ENCODE measurements at regions not wholly inside any gene's neighbourhood (a gene's known extent, or its start where the extent isn't known, plus 50 kb on each side); places are given as distances from the start of the nearest gene placed in this dataset.
"Not testable (repeated sequence)": the region's sequence is repeated elsewhere in the genome, so short reads cannot be mapped to it uniquely, and the experiment has no call there.

DNA sequence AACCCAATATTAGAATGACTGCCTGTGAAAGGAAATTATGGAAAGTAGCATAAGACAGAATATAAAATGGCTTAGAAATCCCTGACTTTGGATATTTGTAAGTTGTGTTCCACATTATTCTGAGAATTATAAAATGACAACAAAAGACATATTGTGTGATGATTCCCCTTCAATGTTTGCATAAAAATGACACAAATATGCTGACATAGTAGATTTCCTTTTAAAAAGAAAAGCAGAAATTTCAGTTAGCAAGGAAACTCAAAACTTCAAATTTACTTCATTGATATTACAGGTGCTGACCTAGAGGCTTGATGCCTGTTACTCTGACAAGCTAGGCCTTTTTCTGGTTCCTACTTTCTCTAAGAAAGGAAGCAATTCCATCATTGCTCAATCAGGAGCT lies 816.9 kb upstream of the HS3ST5 start:
- H3K4me2 ChIP-seq = no peak overlapping the region

DNA sequence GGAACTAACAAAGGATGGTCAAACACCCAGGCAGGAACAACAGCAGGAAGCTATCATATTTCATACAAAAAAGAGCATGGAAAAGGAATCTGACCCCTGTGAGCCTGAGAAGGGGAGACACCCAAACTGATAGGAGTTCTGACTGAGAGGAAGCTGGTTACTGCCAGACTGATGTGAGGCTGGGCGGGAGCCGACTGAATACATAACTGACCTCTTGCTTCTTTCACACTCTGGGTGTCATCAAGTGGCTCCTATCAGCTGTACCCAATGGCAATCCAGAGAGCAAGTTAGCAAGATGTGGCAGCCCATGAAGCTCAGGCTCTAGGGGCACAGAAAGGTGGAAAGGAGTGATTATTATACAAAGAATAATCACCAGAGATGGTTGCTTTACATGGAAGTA lies 795.1 kb upstream of the HS3ST5 start:
- Histone ChIP-seq H3K9ac (no peak overlapping the region), H3K9me3 (no peaks in the 10 kb centered on the region), H3K4me2 (no peak overlapping the region), H4K20me1 (no peaks in the 10 kb centered on the region), H3K27ac (no peak overlapping the region), H3K36me3 (no peaks in the 10 kb centered on the region), H3K27me3 (no peaks in the 10 kb centered on the region), H3K4me1 (no peaks in the 10 kb centered on the region), H3K4me3 (no peak overlapping the region)
- TF ChIP-seq Cebpa-rat (IDR thresholded peaks at IDR 0.05) = no peak

More for the DNA sequence above, 816.9 kb upstream of the HS3ST5 start:
- no peaks in the 10 kb centered on the region for H3K9me3 ChIP-seq
- no peak overlapping the region for H3K4me3 ChIP-seq
- H3K27me3 ChIP-seq = no peaks in the 10 kb centered on the region
- H3K27ac ChIP-seq = no peak overlapping the region
- no peak overlapping the region for H3K9ac ChIP-seq
- H4K20me1 ChIP-seq = no peaks in the 10 kb centered on the region
- no peaks in the 10 kb centered on the region for H3K4me1 ChIP-seq
- TF ChIP-seq Cebpa-rat (IDR thresholded peaks at IDR 0.05) = no peak
- no peaks in the 10 kb centered on the region for H3K36me3 ChIP-seq

DNA sequence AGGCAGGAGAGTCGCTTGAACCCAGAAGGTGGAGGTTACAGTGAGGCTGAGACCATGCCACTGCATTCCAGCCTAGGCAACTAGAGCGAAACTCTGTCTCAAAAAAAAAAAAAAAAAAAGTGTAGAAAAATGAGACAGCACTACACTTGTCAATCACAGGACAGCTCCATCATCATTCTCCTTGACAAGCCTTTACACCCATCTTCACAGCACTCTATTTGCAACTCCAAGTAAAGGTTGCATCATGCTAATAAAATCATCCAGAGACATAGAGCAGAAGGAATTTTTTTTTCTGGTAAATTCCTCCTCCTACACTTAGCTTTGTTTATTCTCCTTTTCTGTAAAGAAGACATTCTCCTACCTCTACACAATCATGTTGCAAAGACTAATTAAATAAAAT lies 791.0 kb upstream of the HS3ST5 start:
- Histone ChIP-seq H3K4me1 (no peaks in the 10 kb centered on the region), H3K4me3 (no peak overlapping the region), H3K27ac (no peak overlapping the region), H3K27me3 (no peaks in the 10 kb centered on the region), H3K36me3 (no peaks in the 10 kb centered on the region), H4K20me1 (no peaks in the 10 kb centered on the region), H3K4me2 (no peak overlapping the region), H3K9ac (no peak overlapping the region), H3K9me3 (peaks cover 11% of the 10 kb centered on the region)
- no peak for TF ChIP-seq Cebpa-rat (IDR thresholded peaks at IDR 0.05)

DNA sequence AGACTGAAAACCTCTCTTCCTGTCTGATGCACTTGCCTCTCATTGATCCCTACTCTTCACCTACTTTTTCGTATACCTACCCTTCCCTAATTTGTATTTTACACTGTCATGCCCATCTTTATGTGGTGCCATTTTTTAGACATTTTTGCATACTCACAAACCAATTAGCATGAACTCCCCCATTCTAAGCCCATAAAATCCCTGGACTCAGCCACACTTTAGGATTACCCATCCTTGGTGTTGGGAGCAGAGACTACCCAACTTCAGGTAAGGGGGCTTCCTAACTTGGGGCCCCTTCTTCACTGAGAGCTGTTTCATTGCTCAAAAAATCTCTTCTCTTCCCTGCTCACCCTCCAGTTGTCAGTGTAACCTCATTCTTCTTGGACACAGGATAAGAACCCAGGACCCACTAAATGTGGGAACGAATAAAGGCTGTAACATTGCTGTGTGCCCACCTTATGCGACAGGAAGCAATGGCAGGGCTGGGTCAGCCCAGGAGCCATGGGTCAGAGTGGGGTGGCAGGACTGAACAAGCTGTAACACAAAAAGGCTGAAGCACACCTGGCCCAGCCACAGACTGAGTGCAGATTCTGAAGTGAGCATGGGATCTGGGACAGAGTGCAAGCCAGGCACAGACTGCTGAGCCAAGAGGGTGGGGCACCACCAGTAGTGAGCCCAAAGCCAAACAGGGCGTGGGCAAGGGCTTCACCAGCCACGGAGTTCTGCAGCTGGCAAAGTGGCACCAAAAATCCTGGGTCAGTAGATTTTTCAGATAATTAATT lies 789.1 kb upstream of the HS3ST5 start:
- no peak overlapping the region for H3K4me2 ChIP-seq
- peaks cover 11% of the 10 kb centered on the region for H3K9me3 ChIP-seq
- no peak overlapping the region for H3K4me3 ChIP-seq
- H3K27me3 ChIP-seq = no peaks in the 10 kb centered on the region
- H3K4me1 ChIP-seq = no peaks in the 10 kb centered on the region
- H3K36me3 ChIP-seq = no peaks in the 10 kb centered on the region
- no peaks in the 10 kb centered on the region for H4K20me1 ChIP-seq
- H3K9ac ChIP-seq = no peak overlapping the region
- TF ChIP-seq Cebpa-rat (IDR thresholded peaks at IDR 0.05) = no peak
- H3K27ac ChIP-seq = no peak overlapping the region

DNA sequence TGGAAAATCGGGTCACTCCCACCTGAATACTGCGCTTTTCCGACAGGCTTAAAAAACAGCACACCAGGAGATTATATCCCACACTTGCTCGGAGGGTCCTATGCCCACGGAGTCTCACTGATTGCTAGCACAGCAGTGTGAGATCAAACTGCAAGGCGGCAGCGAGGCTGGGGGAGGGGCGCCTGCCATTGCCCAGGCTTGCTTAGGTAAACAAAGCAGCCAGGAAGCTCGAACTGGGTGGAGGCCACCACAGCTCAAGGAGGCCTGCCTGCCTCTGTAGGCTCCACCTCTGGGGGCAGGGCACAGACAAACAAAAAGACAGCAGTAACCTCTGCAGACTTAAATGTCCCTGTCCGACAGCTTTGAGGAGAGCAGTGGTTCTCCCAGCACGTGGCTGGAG lies 778.7 kb upstream of the HS3ST5 start:
- H3K27ac ChIP-seq, H3K4me2 ChIP-seq, H3K36me3 ChIP-seq, H3K4me3 ChIP-seq, H3K27me3 ChIP-seq, H3K9ac ChIP-seq, H4K20me1 ChIP-seq, H3K4me1 ChIP-seq, H3K9me3 ChIP-seq: not testable (repeated sequence)

DNA sequence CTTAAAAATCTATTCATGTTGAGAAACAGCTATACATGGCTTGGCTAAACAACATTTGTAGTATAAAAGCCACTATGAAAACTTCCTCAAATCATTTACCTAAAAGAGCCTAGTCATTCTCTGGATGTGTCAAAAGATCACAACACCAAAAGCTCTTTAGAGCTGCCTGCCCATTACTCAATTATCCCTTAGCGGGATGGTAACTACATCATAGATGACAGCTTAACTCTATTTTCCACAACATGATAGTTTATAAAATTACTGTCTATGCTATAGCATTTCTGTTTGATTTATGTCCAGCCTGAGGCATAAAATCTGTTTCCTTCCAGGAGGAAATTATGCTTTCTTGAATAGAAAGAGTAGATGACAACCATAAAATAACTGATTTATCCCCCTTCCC lies 777.6 kb upstream of the HS3ST5 start:
- H3K27me3 ChIP-seq = no peaks in the 10 kb centered on the region
- no peak overlapping the region for H3K4me2 ChIP-seq
- H3K4me3 ChIP-seq = no peak overlapping the region
- no peaks in the 10 kb centered on the region for H3K9me3 ChIP-seq
- no peak overlapping the region for H3K27ac ChIP-seq
- H3K9ac ChIP-seq = no peak overlapping the region
- H3K4me1 ChIP-seq = no peaks in the 10 kb centered on the region
- TF ChIP-seq Cebpa-rat (IDR thresholded peaks at IDR 0.05) = no peak
- H4K20me1 ChIP-seq = no peaks in the 10 kb centered on the region
- H3K36me3 ChIP-seq = no peaks in the 10 kb centered on the region

DNA sequence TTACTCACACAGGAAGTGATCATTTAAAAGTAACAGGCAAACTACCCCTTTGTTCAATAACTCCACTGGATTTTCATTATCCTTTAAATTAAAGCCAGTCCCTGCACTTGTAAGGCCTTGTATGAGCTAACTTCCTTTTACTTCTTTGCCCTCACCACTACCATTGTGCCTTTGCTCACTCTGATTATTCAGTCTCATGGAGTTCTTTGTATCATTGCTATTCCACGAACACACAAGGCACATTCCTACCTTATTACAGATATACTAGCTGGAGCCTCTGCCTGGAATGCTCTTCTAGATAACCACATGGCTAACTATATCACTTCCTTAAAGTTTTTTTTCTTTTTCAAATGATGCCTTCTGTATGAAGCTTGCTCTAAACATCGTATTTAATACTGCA lies 748.6 kb upstream of the HS3ST5 start:
- Histone ChIP-seq H3K36me3 (no peaks in the 10 kb centered on the region), H3K4me3 (no peak overlapping the region), H3K4me1 (no peaks in the 10 kb centered on the region), H3K9ac (no peak overlapping the region), H3K4me2 (no peak overlapping the region), H3K27me3 (no peaks in the 10 kb centered on the region), H3K27ac (no peak overlapping the region), H3K9me3 (no peaks in the 10 kb centered on the region), H4K20me1 (no peaks in the 10 kb centered on the region)
- TF ChIP-seq Cebpa-rat (IDR thresholded peaks at IDR 0.05) = no peak

DNA sequence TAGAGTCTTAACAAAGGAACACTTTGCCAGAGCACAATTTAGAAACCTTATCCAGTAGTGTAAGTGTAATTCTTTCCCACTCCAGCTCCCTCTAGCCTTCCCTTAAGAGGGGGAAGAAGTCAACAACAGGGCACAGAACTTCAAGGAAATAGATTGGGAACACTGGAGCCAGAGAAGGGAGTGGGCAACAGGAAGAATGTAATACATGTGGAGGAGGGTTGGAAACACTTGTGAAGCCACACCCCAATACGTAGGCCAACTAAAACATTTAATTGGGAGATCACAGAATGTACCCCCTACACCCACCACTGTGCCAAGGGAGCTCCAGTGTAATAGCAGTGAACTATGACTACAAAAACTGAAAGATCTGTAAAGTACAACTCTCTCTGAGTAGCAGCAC lies 735.7 kb upstream of the HS3ST5 start:
- no peak overlapping the region for H3K4me2 ChIP-seq
- H3K4me1 ChIP-seq = no peaks in the 10 kb centered on the region
- no peak for TF ChIP-seq Cebpa-rat (IDR thresholded peaks at IDR 0.05)
- H3K27me3 ChIP-seq = no peaks in the 10 kb centered on the region
- no peaks in the 10 kb centered on the region for H3K9me3 ChIP-seq
- no peaks in the 10 kb centered on the region for H3K36me3 ChIP-seq
- H4K20me1 ChIP-seq = no peaks in the 10 kb centered on the region
- no peak overlapping the region for H3K4me3 ChIP-seq
- no peak overlapping the region for H3K9ac ChIP-seq
- no peak overlapping the region for H3K27ac ChIP-seq

DNA sequence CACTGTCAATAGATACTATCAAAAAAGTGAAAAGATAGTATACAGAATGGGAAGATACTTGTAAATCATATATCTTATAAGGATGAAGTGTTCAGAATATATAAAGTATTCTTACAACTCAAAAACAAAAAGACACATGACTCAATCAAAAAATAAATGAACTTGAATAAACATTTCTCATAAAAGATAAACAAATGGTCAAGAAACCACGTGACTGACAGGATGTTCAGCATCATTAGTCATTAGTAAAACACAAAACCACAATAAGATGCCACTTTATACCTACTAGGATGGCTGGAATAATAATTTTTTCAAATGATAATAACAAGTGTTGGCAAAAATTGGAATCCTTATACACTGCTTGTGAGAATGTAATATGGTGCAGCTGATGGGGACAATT lies 729.1 kb upstream of the HS3ST5 start:
- no peaks in the 10 kb centered on the region for H3K36me3 ChIP-seq
- H3K4me3 ChIP-seq = no peak overlapping the region
- no peak for TF ChIP-seq Cebpa-rat (IDR thresholded peaks at IDR 0.05)
- no peaks in the 10 kb centered on the region for H3K4me1 ChIP-seq
- no peak overlapping the region for H3K27ac ChIP-seq
- H3K9ac ChIP-seq = no peak overlapping the region
- no peak overlapping the region for H3K4me2 ChIP-seq
- peaks cover 10% of the 10 kb centered on the region for H3K9me3 ChIP-seq
- H4K20me1 ChIP-seq = no peaks in the 10 kb centered on the region
- no peaks in the 10 kb centered on the region for H3K27me3 ChIP-seq

DNA sequence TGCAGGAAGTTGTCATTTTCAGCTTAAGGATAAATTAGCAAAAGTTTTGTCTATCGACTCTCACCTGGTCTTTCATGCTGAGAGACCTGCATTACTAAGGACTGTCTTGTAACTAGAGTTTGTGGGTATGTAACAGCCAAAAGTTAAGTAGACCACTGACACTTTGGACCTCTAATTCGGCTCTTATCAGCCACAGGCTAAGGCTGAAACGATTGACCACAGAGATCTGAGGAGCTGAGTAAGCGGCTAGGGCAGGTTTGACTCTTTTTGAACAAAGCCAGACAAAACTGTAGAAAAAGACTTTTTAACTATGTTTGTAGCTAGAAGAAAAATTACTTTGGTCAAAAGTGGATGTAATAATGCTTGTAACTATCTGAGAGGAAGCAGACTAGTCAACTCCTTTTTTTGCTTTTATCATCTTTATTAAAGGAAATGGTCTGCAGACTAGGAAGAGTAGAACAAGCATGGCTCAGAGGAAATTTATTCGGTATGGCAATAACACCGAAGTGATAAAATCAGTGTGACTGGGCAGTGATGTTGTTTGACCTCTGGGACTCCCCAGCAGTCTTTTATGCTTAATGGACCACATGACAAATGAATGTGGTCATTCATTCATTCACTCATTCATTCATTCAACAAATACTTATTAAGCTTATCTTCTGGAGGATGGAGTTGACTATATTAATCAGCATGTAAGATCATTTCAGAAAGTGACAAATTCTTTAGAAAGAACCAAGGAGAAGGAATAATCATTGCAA lies 725.0 kb upstream of the HS3ST5 start:
- H3K27me3 ChIP-seq = no peaks in the 10 kb centered on the region
- peaks cover 10% of the 10 kb centered on the region for H3K9me3 ChIP-seq
- H3K36me3 ChIP-seq = no peaks in the 10 kb centered on the region
- H3K4me1 ChIP-seq = no peaks in the 10 kb centered on the region
- no peak for TF ChIP-seq Cebpa-rat (IDR thresholded peaks at IDR 0.05)
- no peak overlapping the region for H3K4me3 ChIP-seq
- no peak overlapping the region for H3K27ac ChIP-seq
- H3K4me2 ChIP-seq = no peak overlapping the region
- no peaks in the 10 kb centered on the region for H4K20me1 ChIP-seq
- no peak overlapping the region for H3K9ac ChIP-seq

All from BLaER1 (cell line).